H1 (cell line): ENCODE measurements at regions not wholly inside any gene's neighbourhood (a gene's known extent, or its start where the extent isn't known, plus 50 kb on each side); places are given as distances from the start of the nearest gene placed in this dataset.

Experiments used
- CTCF ChIA-PET: fragments of 300-600 bp; sonication (Branson Sonifier 250); formaldehyde crosslinking; loops from one replicate; lab custom pipeline; 2021; ENCODE audit not compliant: partially characterized antibody; lab: Charles Lee
- POLR2A ChIA-PET: fragments of 300-600 bp; sonication (Branson Sonifier 250); formaldehyde crosslinking; loops from one replicate; lab custom pipeline; 2021; ENCODE audit warnings: inconsistent platforms; ENCODE audit not compliant: partially characterized antibody; lab: Charles Lee
- DNase-seq, 2 experiments: peaks; one replicate each; pipeline versions ENCODE4 v3.0.0 to v3.0.0-alpha.2; 2010 to 2022; ENCODE audit warnings: low spot score in 2 of 2, low read depth in 1 of 2, mixed read lengths in 1 of 2
- FAIRE-seq: peaks from 2 replicates; lab custom pipeline; 2011; peaks lifted over from hg19 to GRCh38; lab: Jason Lieb, UNC
- H2AFZ ChIP-seq: 2 replicates; pipeline ENCODE4 v1.8.1; 2012; ENCODE audit warnings: low read length, inconsistent platforms
- H2AK5ac ChIP-seq: 2 replicates; pipeline ENCODE4 v1.6.1; 2013; ENCODE audit warnings: low read depth, low read length
- H2BK120ac ChIP-seq: replicated peaks from 2 replicates; pipeline ENCODE3; 2013; ENCODE audit warnings: low read depth, low read length, inconsistent platforms
- H2BK12ac ChIP-seq: 2 replicates; pipeline ENCODE4 v1.6.1; 2013; ENCODE audit warnings: low read depth, low read length
- H2BK15ac ChIP-seq: 2 replicates; pipeline ENCODE4 v1.6.1; 2013; ENCODE audit warnings: low read length
- H2BK20ac ChIP-seq: 2 replicates; pipeline ENCODE4 v1.6.1; 2013; ENCODE audit warnings: low read length
- H2BK5ac ChIP-seq: 2 replicates; pipeline ENCODE4 v1.6.1; 2013; ENCODE audit warnings: low read depth, low read length
- H3K14ac ChIP-seq: 2 replicates; pipeline ENCODE4 v1.6.1; 2013; ENCODE audit warnings: inconsistent platforms; ENCODE audit not compliant: insufficient read length
- H3K18ac ChIP-seq: 2 replicates; pipeline ENCODE4 v1.6.1; 2013; ENCODE audit warnings: low read length; ENCODE audit errors: extremely low read depth
- H3K23ac ChIP-seq: 2 replicates; pipeline ENCODE4 v1.6.1; 2013; ENCODE audit warnings: inconsistent platforms; ENCODE audit not compliant: insufficient read length
- H3K23me2 ChIP-seq: 2 replicates; pipeline ENCODE4 v1.6.1; 2013; ENCODE audit warnings: low read depth, low read length
- H3K27ac ChIP-seq: 2 replicates; pipeline ENCODE4 v1.6.1; 2011; ENCODE audit warnings: low read depth, low read length, inconsistent platforms
- H3K27me3 ChIP-seq, 4 experiments: replicated peaks in 1 of 4; 1 replicate in 1 of 4; 2 replicates in 3 of 4; pipeline versions ENCODE4 v1.6.1 to v1.8.1; 2011 to 2013; ENCODE audit warnings: low read length in 3 of 4, mild to moderate bottlenecking in 3 of 4, inconsistent platforms in 2 of 4, mixed read lengths in 2 of 4, moderate library complexity in 1 of 4; ENCODE audit not compliant: control insufficient read depth in 3 of 4, insufficient read depth in 3 of 4; ENCODE audit errors: extremely low read depth in 1 of 4
- H3K36me3 ChIP-seq, 4 experiments: 2 replicates each; pipeline versions ENCODE4 v1.6.1 to v1.8.1; 2011 to 2013; ENCODE audit warnings: mild to moderate bottlenecking in 4 of 4, low read length in 3 of 4, moderate library complexity in 2 of 4, control low read depth in 1 of 4, inconsistent platforms in 1 of 4; ENCODE audit not compliant: insufficient read depth in 4 of 4, control insufficient read depth in 2 of 4
- H3K4ac ChIP-seq: replicated peaks from 2 replicates; pipeline ENCODE3; 2013; ENCODE audit warnings: low read length, low read depth, mixed read lengths, inconsistent platforms; ENCODE audit not compliant: insufficient read length
- H3K4me1 ChIP-seq, 4 experiments: replicated peaks in 1 of 4; 1 replicate in 1 of 4; 2 replicates in 3 of 4; pipeline versions ENCODE4 v1.6.1 to v1.8.1; 2011 to 2013; ENCODE audit warnings: low read length in 3 of 4, inconsistent platforms in 2 of 4, mixed read lengths in 1 of 4; ENCODE audit not compliant: insufficient read depth in 4 of 4, control insufficient read depth in 3 of 4
- H3K4me2 ChIP-seq, 2 experiments: 2 replicates each; pipeline versions ENCODE4 v1.6.1 to v1.8.1; 2011 to 2013; ENCODE audit warnings: low read depth in 2 of 2, low read length in 2 of 2, control low read depth in 1 of 2, inconsistent platforms in 1 of 2, mild to moderate bottlenecking in 1 of 2; ENCODE audit not compliant: insufficient read depth in 1 of 2
- H3K4me3 ChIP-seq, 4 experiments: fragments of 200-600, 300-600 bp in 1 of 4; sonication (generic), shearing (Covaris generic), sonication (Bioruptor Twin) in 1 of 4; 2 replicates each; pipeline versions ENCODE4 v1.5.1 to v1.8.1; 2011 to 2016; ENCODE audit warnings: low read length in 4 of 4, low read depth in 3 of 4, control low read depth in 2 of 4, inconsistent platforms in 2 of 4, mild to moderate bottlenecking in 2 of 4, mixed read lengths in 1 of 4, moderate library complexity in 1 of 4; ENCODE audit not compliant: insufficient read depth in 2 of 4; ENCODE audit errors: extremely low read depth in 1 of 4
- H3K56ac ChIP-seq: replicated peaks from 2 replicates; pipeline ENCODE3; 2013; ENCODE audit warnings: low read depth, mild to moderate bottlenecking, mixed read lengths, low read length, inconsistent platforms; ENCODE audit not compliant: insufficient read length
- H3K79me1 ChIP-seq: 2 replicates; pipeline ENCODE4 v1.6.1; 2013; ENCODE audit warnings: low read depth, low read length, control low read depth
- H3K79me2 ChIP-seq, 2 experiments: 2 replicates each; pipeline versions ENCODE4 v1.6.1 to v1.8.1; 2012 to 2013; ENCODE audit warnings: low read length in 2 of 2, mild to moderate bottlenecking in 2 of 2, inconsistent platforms in 1 of 2; ENCODE audit not compliant: insufficient read depth in 2 of 2, control insufficient read depth in 1 of 2
- H3K9ac ChIP-seq, 4 experiments: replicated peaks in 1 of 4; 1 replicate in 1 of 4; 2 replicates in 3 of 4; pipeline versions ENCODE4 v1.6.1 to v1.8.1; 2011 to 2013; ENCODE audit warnings: low read depth in 3 of 4, low read length in 3 of 4, control low read depth in 2 of 4, mild to moderate bottlenecking in 2 of 4, moderate library complexity in 2 of 4, inconsistent platforms in 1 of 4; ENCODE audit errors: extremely low read depth in 1 of 4
- H3K9me3 ChIP-seq, 2 experiments: 2 replicates each; pipeline versions ENCODE4 v1.6.1 to v1.8.1; 2012 to 2013; ENCODE audit warnings: mild to moderate bottlenecking in 2 of 2, moderate library complexity in 2 of 2, control low read depth in 1 of 2, inconsistent platforms in 1 of 2, low read depth in 1 of 2, low read length in 1 of 2, mixed read lengths in 1 of 2; ENCODE audit not compliant: insufficient read depth in 2 of 2
- H4K20me1 ChIP-seq, 2 experiments: replicated peaks in 1 of 2; 2 replicates each; pipeline versions ENCODE3 to v1.8.1; 2011 to 2013; ENCODE audit warnings: inconsistent platforms in 2 of 2, low read length in 2 of 2, mild to moderate bottlenecking in 1 of 2; ENCODE audit not compliant: insufficient read depth in 2 of 2, control insufficient read depth in 1 of 2
- H4K5ac ChIP-seq: 2 replicates; pipeline ENCODE4 v1.6.1; 2013; ENCODE audit warnings: low read length, low read depth, mixed read lengths, inconsistent platforms; ENCODE audit not compliant: insufficient read length
- H4K8ac ChIP-seq: 2 replicates; pipeline ENCODE4 v1.8.0; 2013; ENCODE audit warnings: mild to moderate bottlenecking, moderate library complexity, low read length, inconsistent platforms; ENCODE audit not compliant: insufficient read depth; ENCODE audit errors: extremely low read depth
- H4K91ac ChIP-seq: replicated peaks from 2 replicates; pipeline ENCODE3; 2013; ENCODE audit warnings: low read length, mixed read lengths, inconsistent platforms; ENCODE audit not compliant: insufficient read length
- BACH1 ChIP-seq: IDR thresholded peaks from 2 replicates; pipeline ENCODE4 v1.6.1; 2012; ENCODE audit warnings: low read length, improper control_type of control experiment
- MAFK ChIP-seq: IDR thresholded peaks from 2 replicates; pipeline ENCODE4 v1.6.1; 2012; ENCODE audit warnings: low read depth, mild to moderate bottlenecking, improper control_type of control experiment, low read length
- SIRT6 ChIP-seq: IDR thresholded peaks from one replicate; pipeline ENCODE4 v1.7.1; 2012; ENCODE audit warnings: low read length, inconsistent platforms
- WGBS, 2 experiments: shearing (Covaris generic) in 1 of 2; methylation state at CpG; one replicate each; pipeline versions ENCODE4 v1.1.6 to v1.1.7; 2013 to 2015; ENCODE audit warnings: low lambda C conversion rate in 2 of 2, mixed read lengths in 2 of 2, inconsistent platforms in 1 of 2, low coverage in 1 of 2, missing lambda C conversion rate in 1 of 2; ENCODE audit not compliant: insufficient replicate concordance in 2 of 2, insufficient coverage in 1 of 2, insufficient read length in 1 of 2; ENCODE audit errors: extremely low coverage in 1 of 2, missing lambda C conversion rate in 1 of 2; 5-methylcytosine and 5-hydroxymethylcytosine counted together

DNA sequence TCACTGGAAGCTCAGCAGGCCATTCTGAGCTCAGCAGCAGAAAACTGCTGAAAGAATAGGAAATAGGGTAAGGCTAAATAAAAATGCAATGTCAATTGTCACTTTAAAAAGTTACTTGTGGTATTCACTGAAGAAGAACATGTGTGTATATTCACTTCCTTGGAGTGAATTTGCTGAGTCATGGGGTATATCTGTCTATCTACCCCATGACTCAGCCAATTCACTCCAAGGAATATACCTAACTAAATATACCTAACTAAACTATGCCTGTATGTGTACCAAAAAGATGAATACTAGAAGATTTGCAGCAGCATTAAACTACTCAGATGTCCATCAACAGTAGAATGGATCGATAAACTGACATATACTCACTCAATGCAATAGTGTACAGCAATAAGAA lies 69.5 kb upstream of the KCNAB1 start:
- Histone ChIP-seq H3K4ac (no peak overlapping the region), H4K8ac (no peak overlapping the region), H3K23ac (no peak overlapping the region), H3K4me2 (no peak overlapping the region), H3K27ac (no peak overlapping the region), H2BK12ac (no peak overlapping the region), H2BK120ac (no peak overlapping the region), H2BK15ac (no peak overlapping the region), H2BK5ac (no peak overlapping the region), H3K56ac (no peak overlapping the region), H4K5ac (no peak overlapping the region), H3K4me1 (no peaks in the 10 kb centered on the region), H3K23me2 (no peaks in the 10 kb centered on the region), H4K91ac (no peak overlapping the region), H3K27me3 (no peaks in the 10 kb centered on the region), H3K4me3 (no peak overlapping the region), H3K79me1 (no peaks in the 10 kb centered on the region), H3K36me3 (peaks cover 0 to 3% (median 0%) of the 10 kb centered on the region in 4 experiments; a peak in 1 of 8 replicates), H3K9ac (no peak overlapping the region), H2AK5ac (no peak overlapping the region), H3K14ac (no peak overlapping the region), H2AFZ (no peak overlapping the region), H2BK20ac (no peak overlapping the region), H4K20me1 (no peaks in the 10 kb centered on the region), H3K9me3 (peaks cover 11 to 12% of the 10 kb centered on the region in 2 experiments), H3K79me2 (no peaks in the 10 kb centered on the region), H3K18ac (no peak overlapping the region)
- ChIA-PET POLR2A (no interaction called here), CTCF (interaction anchor here (0.7 to 7.2 kb wide), 8 partner anchors 7 to 400 kb away, joined by 3 to 44 read pairs (median 3); no protein-coding TSS in a partner anchor)
- no peak for DNase-seq
- no peak for FAIRE-seq
- TF ChIP-seq MAFK (peak; percentile 80), SIRT6 (no peak), BACH1 (peak; percentile 88)
- WGBS, 2 experiments, result 88% methylated on average over 1 of the region's 1 CpG; no CpG with 5 or more reads in 1 of the 2 experiments
